ENCODE measurements at regions not wholly inside any gene's neighbourhood (a gene's known extent, or its start where the extent isn't known, plus 50 kb on each side); places are given as distances from the start of the nearest gene placed in this dataset.

DNA sequence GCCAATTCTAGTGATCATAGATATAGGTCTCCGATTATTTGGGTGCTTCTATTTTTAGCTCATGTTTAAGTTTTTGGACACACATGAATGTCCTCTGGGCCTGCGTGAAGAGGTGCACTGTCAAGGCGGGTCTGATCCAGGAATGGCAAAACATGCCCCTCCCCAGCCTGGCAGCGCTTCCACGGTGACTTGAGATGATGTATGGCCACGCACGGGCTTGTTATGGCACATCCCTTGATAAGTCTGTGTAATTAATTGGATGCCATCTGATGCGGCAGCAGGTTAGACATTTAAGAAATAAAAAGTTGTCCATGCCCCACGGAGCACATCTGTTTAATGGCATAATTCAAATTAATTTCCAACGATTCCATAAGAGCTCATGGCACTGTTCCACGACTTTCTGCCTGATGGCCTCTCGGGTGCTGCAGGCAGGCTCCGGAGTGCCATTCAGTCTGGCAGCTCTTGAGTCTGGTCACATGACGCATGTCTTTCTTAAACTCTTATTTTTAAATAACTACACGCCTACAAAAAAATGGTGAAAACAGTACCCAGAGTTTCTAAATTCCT is 151.4 kb downstream of the ACKR3 start:
- no peak overlapping the region for H3K4me3 ChIP-seq
- H3K36me3 ChIP-seq: no peaks in the 10 kb centered on the region
- peaks cover 0 to 5% (median 0%) of the 10 kb centered on the region in 3 donors for H3K27me3 ChIP-seq
- WGBS, 5 donors: 74 to 87% (median 78%) methylated on average over 15 of the region's 15 CpGs
- no peaks in the 10 kb centered on the region for H3K9me3 ChIP-seq
- TF ChIP-seq, protein P1, sequence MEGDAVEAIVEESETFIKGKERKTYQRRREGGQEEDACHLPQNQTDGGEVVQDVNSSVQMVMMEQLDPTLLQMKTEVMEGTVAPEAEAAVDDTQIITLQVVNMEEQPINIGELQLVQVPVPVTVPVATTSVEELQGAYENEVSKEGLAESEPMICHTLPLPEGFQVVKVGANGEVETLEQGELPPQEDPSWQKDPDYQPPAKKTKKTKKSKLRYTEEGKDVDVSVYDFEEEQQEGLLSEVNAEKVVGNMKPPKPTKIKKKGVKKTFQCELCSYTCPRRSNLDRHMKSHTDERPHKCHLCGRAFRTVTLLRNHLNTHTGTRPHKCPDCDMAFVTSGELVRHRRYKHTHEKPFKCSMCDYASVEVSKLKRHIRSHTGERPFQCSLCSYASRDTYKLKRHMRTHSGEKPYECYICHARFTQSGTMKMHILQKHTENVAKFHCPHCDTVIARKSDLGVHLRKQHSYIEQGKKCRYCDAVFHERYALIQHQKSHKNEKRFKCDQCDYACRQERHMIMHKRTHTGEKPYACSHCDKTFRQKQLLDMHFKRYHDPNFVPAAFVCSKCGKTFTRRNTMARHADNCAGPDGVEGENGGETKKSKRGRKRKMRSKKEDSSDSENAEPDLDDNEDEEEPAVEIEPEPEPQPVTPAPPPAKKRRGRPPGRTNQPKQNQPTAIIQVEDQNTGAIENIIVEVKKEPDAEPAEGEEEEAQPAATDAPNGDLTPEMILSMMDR (IDR thresholded peaks at IDR 0.05): no peak
- TF ChIP-seq POLR2AphosphoS5 (IDR thresholded peaks at IDR 0.05) (no peak), EP300 (IDR thresholded peaks at IDR 0.05) (no peak), POLR2A (IDR thresholded peaks at IDR 0.05) (no peak)
- intact Hi-C loops (cut with DNase I; ENCODE audit: low total_unique reads): no loop called here
- H3K27ac ChIP-seq: no peak overlapping the region
- no peaks in the 10 kb centered on the region for H3K4me1 ChIP-seq
- DNase-seq: no peak

DNA sequence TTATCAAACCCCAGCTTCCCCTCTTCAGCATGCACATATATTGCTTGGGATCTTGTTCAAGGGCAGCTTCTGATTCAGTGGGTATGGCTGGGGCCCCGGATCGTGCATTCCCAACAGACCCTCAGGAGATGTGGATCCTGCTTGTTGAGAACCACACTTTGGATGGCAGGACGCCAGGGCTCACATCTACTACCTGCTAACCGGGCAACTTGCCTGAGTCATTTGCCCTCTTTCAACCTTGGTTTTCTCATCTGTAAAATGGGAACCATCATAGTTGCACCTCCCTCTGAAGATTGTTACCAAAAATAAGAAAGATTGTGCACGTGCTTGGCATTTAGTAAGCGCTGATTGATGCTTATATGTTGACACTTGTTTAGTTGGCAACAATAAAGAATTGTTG is 154.6 kb downstream of the ACKR3 start:
- WGBS, 5 donors: 88 to 96% (median 91%) methylated on average over 6 of the region's 6 CpGs
- Histone ChIP-seq H3K27ac (no peak overlapping the region), H3K4me1 (no peaks in the 10 kb centered on the region), H3K4me3 (no peak overlapping the region), H3K9me3 (no peaks in the 10 kb centered on the region), H3K36me3 (no peaks in the 10 kb centered on the region), H3K27me3 (no peaks in the 10 kb centered on the region)
- DNase-seq: no peak
- intact Hi-C loops (cut with DNase I; ENCODE audit: low total_unique reads): no loop called here
- TF ChIP-seq, protein P1 (IDR thresholded peaks at IDR 0.05): no peak

GRCh38 chr2:236726701-236727450 is 157.3 kb downstream of the ACKR3 start:
- no peak for DNase-seq
- 93 to 96% (median 93%) methylated on average over 20 of the region's 20 CpGs for WGBS, 5 donors
- H3K36me3 ChIP-seq: no peaks in the 10 kb centered on the region
- H3K27ac ChIP-seq: no peak overlapping the region
- H3K27me3 ChIP-seq: no peaks in the 10 kb centered on the region
- H3K4me1 ChIP-seq: peaks cover 0 to 4% (median 2%) of the 10 kb centered on the region in 4 donors
- no peaks in the 10 kb centered on the region for H3K9me3 ChIP-seq
- TF ChIP-seq POLR2A (IDR thresholded peaks at IDR 0.05) (no peak), EP300 (IDR thresholded peaks at IDR 0.05) (no peak), POLR2AphosphoS5 (IDR thresholded peaks at IDR 0.05) (no peak)
- TF ChIP-seq, protein P1 (IDR thresholded peaks at IDR 0.05): no peak
- H3K4me3 ChIP-seq: no peak overlapping the region
- intact Hi-C loops (cut with DNase I; ENCODE audit: low total_unique reads): no loop called here

GRCh38 chr2:236728916-236729670 is 159.5 kb downstream of the ACKR3 start:
- no peak overlapping the region for H3K27ac ChIP-seq
- WGBS, 5 donors: 79 to 87% (median 83%) methylated on average over 13 of the region's 13 CpGs

More at GRCh38 chr2:236728916-236729670, 159.5 kb downstream of the ACKR3 start:
- Histone ChIP-seq H3K27me3 (no peaks in the 10 kb centered on the region), H3K9me3 (no peaks in the 10 kb centered on the region), H3K4me3 (no peak overlapping the region), H3K4me1 (peaks cover 0 to 13% (median 4%) of the 10 kb centered on the region in 4 donors), H3K36me3 (no peaks in the 10 kb centered on the region)
- no peak for TF ChIP-seq POLR2AphosphoS5 (IDR thresholded peaks at IDR 0.05)
- TF ChIP-seq, protein P1 (IDR thresholded peaks at IDR 0.05): no peak
- no peak for TF ChIP-seq POLR2A (IDR thresholded peaks at IDR 0.05)
- TF ChIP-seq EP300 (IDR thresholded peaks at IDR 0.05): no peak
- intact Hi-C loops (cut with DNase I; ENCODE audit: low total_unique reads): no loop called here
- DNase-seq: no peak
